Hematopoietic multipotent progenitor cell treated with erythropoietin and hydrocortisone succinate and interleukin-3 and kit ligand, for 8 days (in vitro differentiated cells): ENCODE measurements at regions not wholly inside any gene's neighbourhood (a gene's known extent, or its start where the extent isn't known, plus 50 kb on each side); places are given as distances from the start of the nearest gene placed in this dataset.
"Not testable (repeated sequence)": the region's sequence is repeated elsewhere in the genome, so short reads cannot be mapped to it uniquely, and the experiment has no call there.

Experiments
- DNase-seq: peaks from one replicate; pipeline ENCODE4 v3.0.0-alpha.2; 2015

- DNase-seq = no peak
These were observed 61.9 kb upstream of the ATP12A start for GRCh38 chr13:24618011-24618955.

GRCh38 chr13:24619282-24619681 lies 60.9 kb upstream of the ATP12A start:
- no peak for DNase-seq

- DNase-seq = not testable (repeated sequence)
These were observed 57.6 kb upstream of the ATP12A start for GRCh38 chr13:24622481-24623148.

- DNase-seq = no peak
These were observed 57.0 kb upstream of the ATP12A start for GRCh38 chr13:24623149-24623665.

GRCh38 chr13:24624363-24624762 lies 55.8 kb upstream of the ATP12A start:
- no peak for DNase-seq

GRCh38 chr13:24624801-24625231 lies 55.4 kb upstream of the ATP12A start:
- no peak for DNase-seq

GRCh38 chr13:24625331-24625731 lies 54.9 kb upstream of the ATP12A start:
- no peak for DNase-seq

GRCh38 chr13:24625870-24626849 lies 54.0 kb upstream of the ATP12A start:
- no peak for DNase-seq

- DNase-seq = no peak
These were observed 53.0 kb upstream of the ATP12A start for GRCh38 chr13:24627090-24627714.

- DNase-seq = no peak
These were observed 52.3 kb upstream of the ATP12A start for GRCh38 chr13:24627946-24628345.

- no peak for DNase-seq
These were observed 50.9 kb upstream of the ATP12A start for GRCh38 chr13:24629320-24629719.

- DNase-seq = no peak
These were observed 50.1 kb upstream of the ATP12A start for GRCh38 chr13:24630121-24630520.
